HG02610 (cell line): ENCODE measurements at regions not wholly inside any gene's neighbourhood (a gene's known extent, or its start where the extent isn't known, plus 50 kb on each side); places are given as distances from the start of the nearest gene placed in this dataset.

Experiments used
- ATAC-seq: cut with Tn5 transposase; IDR thresholded peaks from one replicate; pipeline ENCODE4 v1.9.1; 2021; ENCODE audit warnings: mild to moderate bottlenecking, moderate library complexity; ENCODE audit not compliant: unreplicated experiment

DNA sequence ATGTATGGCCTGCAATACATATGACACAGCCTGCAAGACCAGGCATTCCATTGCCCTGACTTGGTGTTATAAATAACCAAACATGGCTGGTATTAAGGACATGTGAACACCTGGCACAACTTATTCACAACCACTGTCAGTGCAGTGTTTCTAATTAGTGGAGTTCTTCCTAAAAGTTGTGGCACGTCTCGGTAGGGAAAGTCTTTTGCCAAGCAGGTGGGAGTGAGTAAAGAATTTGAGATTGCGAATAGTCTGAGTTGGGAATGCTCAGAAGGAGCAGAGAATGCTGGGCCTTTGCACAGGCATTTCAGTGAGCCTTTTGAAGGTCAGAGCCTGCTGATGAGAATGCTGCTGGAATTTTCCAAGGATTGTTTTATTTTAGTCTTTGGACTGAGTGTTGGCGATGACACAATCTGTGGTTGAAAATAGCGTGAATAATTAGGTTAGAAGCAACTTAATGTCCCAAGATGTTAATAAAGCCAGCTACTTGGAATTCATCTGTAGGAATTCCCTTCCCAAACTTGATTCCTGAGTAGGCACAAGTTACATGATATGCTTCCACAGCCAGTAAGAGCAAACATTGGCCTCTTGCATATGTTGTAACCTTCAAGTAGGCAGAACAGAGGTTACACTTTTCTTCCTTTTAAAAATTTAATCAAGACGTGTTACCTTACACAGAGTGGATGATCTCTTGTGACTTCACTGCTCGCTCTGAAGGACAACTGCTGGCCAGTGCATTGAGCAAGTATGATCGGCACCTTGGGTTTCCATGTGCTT lies 83.6 kb upstream of the PGRMC2 start:
- no peak for ATAC-seq

DNA sequence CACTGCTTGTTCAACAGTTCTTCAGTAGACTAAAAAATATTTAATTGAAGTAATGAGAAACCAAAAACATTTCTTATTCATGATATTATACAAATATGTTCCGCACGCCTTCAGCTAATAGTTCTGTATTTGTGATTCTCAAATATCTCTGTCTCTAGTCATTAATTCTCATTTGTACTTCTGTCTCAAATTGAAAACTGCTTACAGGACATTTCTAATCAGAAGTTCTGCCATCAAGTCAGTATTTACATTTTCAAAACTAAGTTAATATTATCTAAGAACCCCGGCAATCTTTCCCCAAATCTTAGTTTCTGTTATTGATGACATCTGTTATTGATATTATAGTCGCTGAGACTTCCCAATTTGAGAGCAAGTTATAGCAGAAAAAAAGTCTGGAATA lies 78.6 kb upstream of the PGRMC2 start:
- no peak for ATAC-seq

DNA sequence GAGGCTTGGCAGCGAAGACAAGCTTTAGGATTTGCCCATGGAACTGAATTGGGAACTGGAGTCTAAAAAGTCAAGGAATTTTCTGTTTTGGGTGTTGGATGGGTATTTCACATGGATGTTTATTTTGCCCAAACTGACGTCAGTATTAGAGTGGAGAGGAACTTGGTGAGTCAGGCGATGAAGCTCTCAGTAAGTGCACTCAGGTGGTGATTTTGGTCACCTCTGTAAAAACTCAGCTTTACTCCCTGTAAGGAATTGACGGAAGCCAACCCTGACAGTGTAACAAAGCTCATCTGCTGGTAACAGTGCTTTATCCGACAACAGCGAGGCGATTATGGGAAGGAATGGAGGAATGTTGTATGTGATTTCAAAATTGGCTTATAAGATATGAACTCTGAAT lies 77.0 kb upstream of the PGRMC2 start:
- no peak for ATAC-seq

DNA sequence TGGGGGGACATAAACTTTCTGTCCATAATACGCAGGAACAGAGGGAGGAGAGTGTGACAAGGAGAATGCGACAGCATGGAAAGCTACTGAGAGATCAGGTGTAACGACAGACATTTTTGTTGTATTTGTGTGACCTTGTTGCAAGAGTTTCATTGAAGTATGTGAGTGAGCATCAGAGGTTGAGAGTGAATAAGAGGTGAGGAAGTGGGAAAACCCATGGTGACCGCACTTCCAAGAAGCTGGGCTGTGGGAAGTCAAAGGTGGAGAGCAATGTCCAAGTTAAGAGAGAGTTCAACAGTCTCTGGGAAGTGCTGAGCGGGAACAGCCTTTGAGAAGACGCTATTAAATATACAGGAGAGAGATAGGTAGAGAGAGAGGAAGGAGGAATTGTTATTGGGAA lies 76.4 kb upstream of the PGRMC2 start:
- ATAC-seq, result no peak

DNA sequence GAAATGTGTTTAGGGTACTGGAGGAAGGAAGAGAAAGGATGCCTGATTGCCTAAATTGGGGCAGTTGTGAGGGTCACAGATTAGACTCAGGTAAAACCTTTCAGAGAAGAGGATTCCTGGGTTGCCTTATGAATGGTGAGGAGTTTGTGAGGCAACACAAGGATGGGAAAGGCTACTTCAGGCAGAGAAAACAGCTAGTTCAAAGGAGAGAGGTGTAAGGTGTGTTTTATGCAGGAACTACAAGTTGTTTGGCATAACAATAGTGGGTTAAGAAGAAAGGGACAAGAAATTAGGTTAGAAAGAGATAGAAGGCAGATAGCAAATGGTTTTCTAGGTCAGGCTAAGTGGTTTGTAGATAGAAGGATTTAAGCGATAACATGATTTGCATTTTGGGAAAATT lies 75.1 kb upstream of the PGRMC2 start:
- no peak for ATAC-seq

DNA sequence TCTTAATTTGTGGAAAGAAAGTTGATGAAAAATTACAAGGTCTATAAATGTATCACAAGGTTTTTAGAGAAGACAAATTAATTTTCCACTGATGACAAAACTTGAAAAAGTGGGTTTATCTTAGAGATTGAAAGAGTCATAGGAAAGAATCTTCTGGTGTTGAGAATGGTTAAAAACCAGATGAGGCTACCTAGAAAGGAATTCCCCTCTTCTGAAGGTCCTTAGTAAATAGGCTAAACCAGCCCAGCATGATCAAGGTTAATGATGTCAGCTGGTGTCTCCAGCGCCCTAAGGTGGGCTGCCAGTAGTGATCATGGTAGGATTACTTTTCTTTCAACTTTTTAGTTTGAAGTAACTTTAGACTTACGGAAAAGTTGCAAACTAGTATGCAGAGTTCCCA lies 71.8 kb upstream of the PGRMC2 start:
- ATAC-seq, result no peak

DNA sequence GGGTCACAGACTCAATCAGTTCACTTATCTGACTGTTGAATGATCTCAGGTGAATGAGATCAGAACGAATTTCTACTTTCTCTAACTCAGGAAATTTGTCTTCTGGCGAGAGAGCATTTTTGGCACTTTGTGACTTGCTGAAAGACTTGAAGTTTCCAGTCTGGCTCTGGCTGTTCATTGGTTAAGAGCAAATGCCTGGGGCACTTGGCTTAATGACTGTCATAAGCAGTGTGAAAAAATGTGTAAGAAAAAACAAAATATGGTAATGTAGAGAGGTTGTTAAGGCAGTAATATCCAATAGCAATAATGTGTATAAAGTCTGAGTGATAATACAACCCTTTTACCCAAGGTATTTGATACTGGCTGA lies 71.3 kb upstream of the PGRMC2 start:
- no peak for ATAC-seq

DNA sequence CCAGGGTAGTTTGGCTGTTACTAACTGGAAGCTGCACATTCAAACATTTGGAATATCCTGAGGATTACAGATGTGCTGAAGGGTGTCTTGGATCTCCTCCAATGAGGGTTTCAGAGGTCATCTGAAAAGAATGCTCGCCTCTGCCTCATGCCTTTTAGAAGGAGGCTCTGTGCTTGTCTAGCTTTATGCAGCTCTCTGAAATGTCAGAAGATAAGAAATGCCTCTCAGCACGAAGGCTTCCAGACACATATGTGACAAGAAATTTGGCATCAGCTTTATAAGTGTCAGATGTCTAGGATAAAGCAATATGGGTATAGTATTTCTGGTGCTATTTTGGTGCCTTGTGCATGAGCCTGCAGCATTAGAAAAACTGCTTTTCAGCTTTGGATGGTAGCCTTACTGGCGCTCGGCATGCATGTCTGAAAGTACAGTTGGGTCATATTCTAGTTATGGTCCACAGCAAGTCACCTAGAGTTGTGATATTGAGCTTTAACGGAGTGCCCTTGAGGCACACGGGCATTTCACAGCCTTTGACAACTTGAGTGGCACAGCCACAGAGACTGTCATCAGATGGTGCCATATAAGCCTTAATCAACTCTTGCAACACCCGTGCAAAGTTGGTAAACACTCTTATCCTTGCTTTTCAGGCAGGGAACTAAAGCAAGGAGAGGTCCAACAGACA lies 70.8 kb upstream of the PGRMC2 start:
- no peak for ATAC-seq

DNA sequence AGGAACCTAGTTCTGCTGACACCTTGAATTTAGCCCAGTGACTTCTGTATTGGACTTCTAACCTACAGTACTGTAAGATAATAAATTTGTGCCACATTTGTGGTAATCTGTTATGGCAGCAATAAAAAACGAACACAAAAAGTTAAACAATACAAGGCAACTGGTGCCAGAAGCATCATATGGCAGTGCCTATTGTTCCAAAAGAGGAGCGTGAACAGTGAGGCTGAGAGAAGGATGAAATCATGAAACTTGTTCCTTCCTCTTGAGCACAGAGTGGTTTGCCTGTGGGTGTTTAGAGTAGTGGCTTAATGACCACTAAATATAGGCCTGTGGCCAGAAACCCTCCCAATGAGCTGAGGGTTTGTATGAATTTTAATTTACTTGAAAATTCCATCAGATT lies 69.7 kb upstream of the PGRMC2 start:
- no peak for ATAC-seq

DNA sequence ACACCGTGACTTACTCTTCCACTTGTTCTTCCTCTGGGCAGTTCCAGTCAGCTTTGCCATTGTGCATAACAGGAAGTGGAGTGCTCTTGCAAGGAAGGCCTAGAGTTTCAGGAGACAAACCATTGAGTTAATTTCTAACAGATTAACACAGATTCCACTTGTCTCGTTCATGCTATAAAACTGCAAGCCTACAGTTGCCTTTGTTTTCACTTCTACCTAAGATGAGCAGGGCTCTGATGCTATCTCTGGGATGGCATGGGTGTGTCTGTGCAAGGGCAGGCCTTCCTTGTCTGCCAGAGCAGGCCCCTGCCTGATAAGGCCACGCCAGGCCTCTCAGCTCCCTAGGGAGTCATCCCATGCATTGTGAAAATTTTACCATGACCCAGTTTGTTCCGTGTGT lies 67.7 kb upstream of the PGRMC2 start:
- ATAC-seq, result no peak

DNA sequence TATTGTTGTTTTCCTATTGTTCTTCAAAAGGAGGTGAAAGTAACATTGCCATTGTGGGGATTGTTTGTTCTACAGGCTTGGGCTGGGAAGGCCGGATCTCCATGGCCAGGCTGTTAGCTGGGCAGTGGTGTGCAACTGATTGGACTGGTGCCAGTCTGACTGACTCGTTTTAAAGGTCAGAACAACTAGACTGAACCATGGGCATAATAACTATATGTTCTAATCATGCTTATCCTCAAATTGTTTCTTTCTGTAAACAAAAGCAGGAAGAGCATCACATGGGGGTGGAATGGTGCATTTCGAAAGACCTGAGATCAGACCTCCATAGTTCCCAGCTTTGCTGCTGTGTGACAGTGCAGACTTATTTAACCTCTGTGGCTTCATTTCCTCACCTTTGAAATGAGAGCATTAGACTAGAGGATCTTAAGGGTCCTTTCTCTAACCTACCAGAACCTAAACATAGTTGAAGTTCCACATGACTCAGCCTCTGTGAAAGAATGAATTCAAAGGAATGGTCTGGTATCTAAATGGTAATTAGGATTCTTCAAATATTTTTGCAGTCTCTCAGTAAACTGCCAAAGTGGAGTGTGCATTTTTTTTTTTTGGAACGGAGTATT lies 66.7 kb upstream of the PGRMC2 start:
- ATAC-seq, result no peak

DNA sequence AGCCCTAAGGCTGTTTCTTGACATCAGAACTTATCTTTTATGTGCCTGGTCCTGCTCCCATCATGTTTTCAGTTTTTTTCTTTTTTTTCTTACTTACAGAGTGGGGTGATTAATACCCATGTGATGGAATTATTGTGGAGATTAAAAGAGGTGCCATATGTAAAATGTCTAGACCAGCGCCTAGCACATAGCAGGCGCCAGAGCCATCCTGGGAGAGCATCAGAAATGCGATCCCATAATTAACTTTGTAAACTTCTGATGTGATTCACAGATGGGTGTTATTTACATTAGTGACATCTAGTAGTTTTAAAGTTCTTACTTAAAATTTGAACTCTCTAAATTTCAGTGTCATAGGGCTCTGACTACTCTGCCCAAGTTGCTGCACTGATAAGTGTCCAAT lies 66.2 kb upstream of the PGRMC2 start:
- no peak for ATAC-seq

DNA sequence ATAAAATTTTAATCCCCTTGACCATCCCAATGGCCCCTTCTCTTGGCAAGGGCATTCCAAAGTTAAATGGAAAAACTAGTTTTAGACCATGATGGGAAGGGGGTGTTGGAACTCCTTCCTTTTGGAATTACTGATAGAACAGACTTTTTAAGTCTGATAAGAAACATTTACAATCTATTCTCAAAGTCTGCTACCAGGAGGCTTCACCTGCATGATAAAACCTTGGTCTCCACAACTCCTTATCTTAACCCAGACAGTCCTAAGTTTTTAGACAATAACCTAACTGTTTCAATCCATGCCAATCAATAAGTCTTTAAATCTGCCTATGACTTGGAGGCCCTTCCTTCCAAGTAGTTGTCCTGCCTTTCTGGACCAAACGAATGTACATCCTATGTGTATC lies 63.9 kb upstream of the PGRMC2 start:
- ATAC-seq, result no peak

DNA sequence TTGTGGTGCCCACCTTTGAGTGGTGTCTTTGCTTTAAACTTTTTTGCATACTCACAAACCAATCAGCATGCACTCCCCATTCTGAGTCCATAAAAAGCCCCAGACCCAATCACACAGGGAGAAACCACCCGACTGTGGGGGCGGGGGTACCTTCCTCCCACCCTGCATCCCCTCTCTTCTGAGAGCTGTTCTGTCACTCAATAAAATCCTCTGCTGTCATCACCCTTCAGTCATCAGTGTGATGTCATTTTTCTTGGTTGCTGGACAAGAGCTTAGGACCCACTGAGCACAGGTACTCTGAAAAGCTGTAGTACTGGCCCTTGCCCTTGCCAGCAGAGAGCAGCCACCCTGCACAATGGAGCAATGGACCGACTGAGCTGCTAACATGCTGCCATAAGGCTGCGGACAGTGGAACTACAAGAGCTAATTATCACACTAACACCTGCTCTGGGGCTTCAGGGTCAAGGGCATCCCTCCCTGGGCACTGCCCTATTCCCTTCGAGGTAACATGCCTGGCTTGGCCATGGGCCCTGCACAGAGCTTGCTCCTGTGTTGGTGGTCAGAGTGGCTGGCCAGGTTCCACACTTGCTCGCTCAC lies 62.9 kb upstream of the PGRMC2 start:
- ATAC-seq, result no peak

DNA sequence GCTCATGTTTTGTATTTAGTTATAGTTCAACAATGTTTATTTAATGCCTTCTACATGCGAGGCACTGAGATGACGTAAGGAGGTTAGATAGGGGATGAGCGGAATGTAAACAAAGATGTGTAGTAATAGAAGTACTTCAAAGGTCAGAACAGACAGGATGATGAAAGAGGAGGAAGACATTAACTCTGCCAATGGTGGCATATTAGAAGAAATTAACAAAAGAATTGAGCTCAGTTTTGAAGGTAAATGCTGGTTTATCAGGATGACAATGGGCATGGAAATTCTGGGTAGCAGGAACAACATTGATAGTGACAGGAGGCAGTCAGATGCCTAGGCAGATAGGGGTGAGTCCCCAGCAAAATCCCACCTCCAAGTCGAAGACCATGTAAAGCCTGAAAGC lies 62.3 kb upstream of the PGRMC2 start:
- ATAC-seq, result no peak

DNA sequence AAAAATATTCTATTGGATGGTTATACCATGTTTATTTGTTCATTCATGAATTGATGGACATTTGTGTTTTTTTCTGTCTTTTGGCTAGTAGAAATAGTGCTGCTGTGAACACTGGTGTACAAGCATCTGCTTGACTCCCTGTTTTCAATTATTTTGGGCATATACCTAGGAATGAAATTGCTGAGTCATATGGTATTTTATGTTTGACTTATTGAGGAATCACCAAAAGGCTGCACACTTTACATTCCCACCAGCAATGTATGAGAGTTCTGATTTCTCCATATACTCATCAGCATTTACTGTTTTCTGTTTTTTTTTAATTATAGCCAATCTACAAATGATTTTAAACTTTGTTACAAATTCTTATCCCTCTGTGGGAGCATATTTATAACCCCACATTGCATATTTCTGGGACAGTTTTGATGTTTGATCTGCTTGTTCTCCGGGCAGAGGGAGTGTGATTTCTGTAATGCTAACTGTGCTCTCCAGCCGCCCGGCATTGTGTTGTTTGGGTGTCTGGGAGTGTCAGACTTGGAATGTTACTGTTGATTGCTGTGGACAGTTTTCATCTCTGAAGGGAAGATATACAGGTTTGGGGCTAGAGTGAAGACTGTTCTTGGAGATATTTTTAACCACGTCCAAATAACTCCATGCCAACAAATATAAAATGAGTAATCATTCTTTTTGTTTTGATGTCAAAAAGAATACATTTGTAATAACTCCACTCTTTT lies 60.5 kb upstream of the PGRMC2 start:
- ATAC-seq, result no peak

DNA sequence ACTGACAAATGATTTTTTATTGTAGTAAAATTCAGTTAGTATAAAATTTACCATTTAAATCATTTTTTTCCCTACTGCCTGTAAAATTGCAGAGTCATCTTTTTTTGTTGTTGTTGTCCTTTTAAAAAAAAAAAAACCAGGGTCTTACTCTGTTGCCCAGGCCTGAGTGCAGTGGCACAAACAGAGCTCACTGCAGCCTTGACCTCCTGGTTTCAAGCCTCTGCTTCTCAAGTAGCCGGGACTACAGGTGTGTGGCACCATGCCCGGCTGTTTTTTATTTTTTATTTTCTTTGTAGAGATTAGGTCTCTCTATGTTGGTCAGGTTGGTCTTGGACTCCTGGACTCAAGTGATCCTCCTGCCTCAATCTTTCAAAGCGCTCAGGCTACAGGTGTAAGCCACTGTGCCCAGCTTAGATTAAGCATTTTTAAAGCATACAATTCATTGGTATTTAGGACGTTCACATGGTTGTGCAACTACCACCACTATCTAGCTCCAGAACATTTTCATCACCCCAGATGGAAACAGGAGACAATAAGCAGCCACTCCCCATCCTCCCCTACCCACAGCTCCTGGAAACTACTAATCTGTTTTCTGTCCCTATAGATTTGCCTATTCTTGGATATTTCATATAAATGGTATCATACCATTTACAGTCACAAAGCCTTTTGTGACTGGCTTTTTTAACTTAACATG lies 59.7 kb upstream of the PGRMC2 start:
- ATAC-seq, result no peak

DNA sequence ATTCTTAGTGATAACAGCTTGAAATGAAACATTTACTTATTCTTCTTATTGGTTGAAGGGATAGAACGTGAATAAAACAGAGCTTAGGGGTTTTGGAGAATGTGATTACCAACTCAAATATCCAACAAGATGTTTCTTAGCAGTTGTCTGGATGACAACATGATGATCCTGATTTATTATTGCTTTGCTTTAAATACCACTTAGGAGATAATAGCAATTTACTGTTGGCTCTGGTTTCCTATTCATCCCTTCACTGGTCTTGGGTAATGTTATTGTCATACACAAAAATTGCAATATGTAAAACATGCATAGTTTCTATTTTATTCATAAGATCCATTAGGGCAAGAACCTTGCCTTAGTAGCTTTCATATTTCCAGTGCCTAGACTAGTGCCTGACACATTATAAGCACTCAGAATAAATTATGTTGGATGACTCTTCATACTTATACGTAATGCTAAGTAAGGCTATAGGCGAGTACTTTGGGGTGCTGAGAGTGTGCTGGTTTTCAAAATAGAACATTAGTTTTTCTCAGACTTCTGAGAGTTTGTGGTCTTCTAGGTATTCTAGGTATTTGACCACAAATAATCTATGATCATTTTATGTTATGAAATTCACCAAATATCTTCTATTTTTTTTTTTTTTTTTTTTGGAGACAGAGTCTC lies 58.6 kb upstream of the PGRMC2 start:
- no peak for ATAC-seq

DNA sequence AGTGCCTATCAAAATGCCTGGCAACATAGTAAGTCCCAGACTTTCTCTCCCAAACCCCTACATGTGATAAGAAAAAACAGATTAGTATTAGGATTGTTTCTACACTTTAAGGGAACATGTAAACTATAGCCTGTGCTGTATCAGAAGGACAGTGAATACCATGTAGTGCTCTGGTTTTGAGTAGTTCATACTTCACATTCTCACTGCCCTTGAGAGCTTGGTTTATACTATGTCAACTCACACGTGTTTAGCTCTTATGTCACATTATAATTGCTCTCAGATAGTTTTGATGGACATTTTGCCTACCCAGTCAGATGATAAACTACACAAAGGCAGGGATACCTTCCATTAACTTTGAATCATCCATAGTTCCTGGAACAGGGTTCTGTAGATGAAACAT lies 58.0 kb upstream of the PGRMC2 start:
- ATAC-seq, result no peak

DNA sequence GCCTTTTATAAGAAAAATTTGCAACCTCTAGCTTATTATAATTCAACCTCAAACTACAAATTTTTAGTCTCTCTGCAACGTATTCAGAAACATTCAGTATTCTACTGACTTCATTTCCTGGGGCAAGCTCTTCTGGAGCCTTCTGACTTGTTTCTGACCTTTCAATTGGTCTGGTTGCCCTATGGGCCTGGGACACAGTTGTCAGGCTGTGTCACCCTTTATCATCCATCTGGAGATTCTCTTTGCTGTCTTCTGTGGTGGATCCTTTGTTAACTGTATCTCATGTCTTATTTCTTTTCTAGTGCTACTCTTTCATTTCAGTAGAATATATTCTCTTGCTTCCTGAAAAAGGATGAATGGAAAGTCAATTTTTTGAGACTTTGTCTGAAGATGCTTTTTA lies 55.1 kb upstream of the PGRMC2 start:
- no peak for ATAC-seq
